Effector memory CD4-positive, alpha-beta T cell (primary cell): ENCODE measurements at regions not wholly inside any gene's neighbourhood (a gene's known extent, or its start where the extent isn't known, plus 50 kb on each side); places are given as distances from the start of the nearest gene placed in this dataset.

Experiments
- DNase-seq, 3 donors: peaks; one replicate each; pipeline ENCODE4 v3.0.0-alpha.2; 2020
- H3K27ac ChIP-seq: 2 replicates; pipeline ENCODE4 v1.7.0; 2013; ENCODE audit warnings: mild to moderate bottlenecking, low read length, moderate library complexity; ENCODE audit not compliant: insufficient read depth, poor library complexity, severe bottlenecking
- H3K27me3 ChIP-seq: replicated peaks from 2 replicates; pipeline ENCODE4 v1.7.0; 2013; ENCODE audit warnings: mild to moderate bottlenecking, low read length; ENCODE audit not compliant: insufficient read depth, control insufficient read depth, poor library complexity, severe bottlenecking
- H3K36me3 ChIP-seq: 2 replicates; pipeline ENCODE4 v1.7.0; 2013; ENCODE audit warnings: mild to moderate bottlenecking, low read length, moderate library complexity; ENCODE audit not compliant: control insufficient read depth, insufficient read depth
- H3K4me1 ChIP-seq: 2 replicates; pipeline ENCODE4 v1.7.0; 2013; ENCODE audit warnings: low read length, mild to moderate bottlenecking; ENCODE audit not compliant: control insufficient read depth, insufficient read depth, poor library complexity, severe bottlenecking
- H3K4me3 ChIP-seq: 2 replicates; pipeline ENCODE4 v1.7.0; 2013; ENCODE audit warnings: low read length, low read depth, mild to moderate bottlenecking; ENCODE audit not compliant: insufficient read depth, poor library complexity, severe bottlenecking
- H3K9me3 ChIP-seq: 2 replicates; pipeline ENCODE4 v1.7.0; 2013; ENCODE audit warnings: mild to moderate bottlenecking, low read length, moderate library complexity; ENCODE audit not compliant: control insufficient read depth

DNA sequence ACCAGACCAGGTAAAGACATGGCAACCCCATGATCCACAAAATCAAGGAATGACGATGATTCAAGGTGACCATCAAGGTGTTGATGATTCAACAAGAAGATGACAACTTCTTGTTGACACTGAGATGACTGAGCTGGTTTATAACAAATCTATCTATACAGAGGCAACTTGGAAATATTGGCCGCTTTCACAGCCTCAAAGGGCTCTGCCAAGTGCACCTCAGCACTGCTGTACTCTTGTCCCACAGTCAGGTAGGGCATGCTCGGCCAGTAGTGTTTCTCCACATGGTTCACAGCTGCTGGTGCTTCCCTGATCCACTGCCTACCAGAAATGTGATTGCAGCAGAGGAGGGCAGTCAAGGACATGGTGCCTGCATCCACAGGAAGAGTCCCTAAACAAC lies 125.2 kb upstream of the SYT6 start:
- H3K27ac ChIP-seq = no peak overlapping the region
- H3K9me3 ChIP-seq = no peaks in the 10 kb centered on the region
- H3K4me1 ChIP-seq = no peaks in the 10 kb centered on the region
- DNase-seq = no peak
- no peak overlapping the region for H3K4me3 ChIP-seq
- no peaks in the 10 kb centered on the region for H3K27me3 ChIP-seq
- no peaks in the 10 kb centered on the region for H3K36me3 ChIP-seq

DNA sequence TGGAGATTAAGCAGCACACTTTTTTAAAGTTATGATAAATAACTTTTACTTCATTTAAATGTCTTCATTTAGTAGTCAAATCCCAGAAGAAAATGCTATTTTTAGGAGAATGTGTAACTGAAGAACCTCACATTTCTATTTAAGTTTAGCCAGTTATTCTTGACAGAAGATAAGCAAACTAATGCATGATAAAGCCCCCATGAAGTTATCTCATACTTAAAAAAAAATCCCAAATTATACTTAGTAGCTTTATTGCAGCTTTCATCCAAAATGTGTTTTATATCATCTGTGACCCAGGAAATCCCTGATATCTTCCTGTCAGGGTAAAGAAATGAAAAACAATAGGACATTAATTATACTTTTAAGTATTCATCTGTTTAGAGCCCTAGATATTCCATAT lies 124.8 kb upstream of the SYT6 start:
- DNase-seq = no peak
- Histone ChIP-seq H3K4me1 (no peaks in the 10 kb centered on the region), H3K4me3 (no peak overlapping the region), H3K27ac (no peak overlapping the region), H3K36me3 (no peaks in the 10 kb centered on the region), H3K27me3 (no peaks in the 10 kb centered on the region), H3K9me3 (no peaks in the 10 kb centered on the region)

- Histone ChIP-seq H3K9me3 (no peaks in the 10 kb centered on the region), H3K27ac (no peak overlapping the region), H3K36me3 (no peaks in the 10 kb centered on the region), H3K4me3 (no peak overlapping the region), H3K4me1 (no peaks in the 10 kb centered on the region), H3K27me3 (no peaks in the 10 kb centered on the region)
- DNase-seq = no peak
These were observed 121.1 kb upstream of the SYT6 start for GRCh38 chr1:114274621-114275317.

GRCh38 chr1:114272593-114272992 lies 118.9 kb upstream of the SYT6 start:
- Histone ChIP-seq H3K9me3 (no peaks in the 10 kb centered on the region), H3K27ac (no peak overlapping the region), H3K27me3 (no peaks in the 10 kb centered on the region), H3K4me1 (no peaks in the 10 kb centered on the region), H3K36me3 (no peaks in the 10 kb centered on the region), H3K4me3 (no peak overlapping the region)
- DNase-seq = no peak

GRCh38 chr1:114270718-114271117 lies 117.0 kb upstream of the SYT6 start:
- Histone ChIP-seq H3K36me3 (no peaks in the 10 kb centered on the region), H3K27ac (no peak overlapping the region), H3K4me3 (no peak overlapping the region), H3K27me3 (no peaks in the 10 kb centered on the region), H3K4me1 (no peaks in the 10 kb centered on the region), H3K9me3 (no peaks in the 10 kb centered on the region)
- no peak for DNase-seq

DNA sequence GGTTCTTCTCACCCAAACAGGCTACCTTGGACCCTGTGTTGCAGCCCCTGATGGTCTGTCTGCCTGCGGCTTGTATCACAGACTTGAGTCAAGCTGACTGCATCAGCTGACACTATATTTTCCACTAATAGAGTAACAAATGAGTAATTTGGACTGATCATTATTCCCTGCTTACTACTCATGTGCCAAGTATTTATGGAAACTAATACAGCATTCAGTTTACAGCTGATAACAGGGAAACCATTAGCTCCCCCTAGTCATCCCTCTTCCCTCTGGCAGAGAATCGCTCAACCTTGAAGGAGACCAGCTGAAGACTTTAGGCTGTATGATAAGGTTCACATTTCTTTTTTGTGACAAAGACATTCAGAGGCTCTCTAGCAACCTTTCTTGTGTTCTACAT lies 116.6 kb upstream of the SYT6 start:
- no peak for DNase-seq
- H3K4me3 ChIP-seq = no peak overlapping the region
- no peaks in the 10 kb centered on the region for H3K4me1 ChIP-seq
- H3K36me3 ChIP-seq = no peaks in the 10 kb centered on the region
- no peak overlapping the region for H3K27ac ChIP-seq
- H3K9me3 ChIP-seq = no peaks in the 10 kb centered on the region
- no peaks in the 10 kb centered on the region for H3K27me3 ChIP-seq

- DNase-seq = no peak
- no peak overlapping the region for H3K4me3 ChIP-seq
- no peaks in the 10 kb centered on the region for H3K4me1 ChIP-seq
- H3K36me3 ChIP-seq = no peaks in the 10 kb centered on the region
- no peaks in the 10 kb centered on the region for H3K27me3 ChIP-seq
- no peak overlapping the region for H3K27ac ChIP-seq
- no peaks in the 10 kb centered on the region for H3K9me3 ChIP-seq
These were observed 115.9 kb upstream of the SYT6 start for GRCh38 chr1:114269539-114269938.

DNA sequence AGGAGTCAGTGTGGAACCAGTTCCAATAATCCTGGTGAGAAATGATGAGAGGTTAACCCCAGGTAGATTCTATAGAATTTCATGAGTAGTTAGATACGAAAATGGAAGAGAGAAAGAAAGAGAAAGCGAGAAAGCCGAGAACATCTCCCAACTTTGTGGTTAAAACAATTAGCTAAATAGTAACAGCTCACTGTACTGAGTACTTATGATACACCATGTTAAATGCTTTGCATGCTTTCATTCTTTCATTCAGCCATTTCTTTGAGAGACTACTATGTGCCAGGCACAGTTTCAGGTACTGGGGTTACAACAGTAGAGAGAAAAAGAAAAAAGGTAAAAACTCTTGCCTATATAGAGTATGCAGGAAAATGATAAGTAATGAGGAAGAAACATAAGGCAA lies 109.7 kb upstream of the SYT6 start:
- H3K27me3 ChIP-seq = no peaks in the 10 kb centered on the region
- no peak overlapping the region for H3K4me3 ChIP-seq
- no peaks in the 10 kb centered on the region for H3K36me3 ChIP-seq
- no peak for DNase-seq
- H3K4me1 ChIP-seq = no peaks in the 10 kb centered on the region
- no peak overlapping the region for H3K27ac ChIP-seq
- no peaks in the 10 kb centered on the region for H3K9me3 ChIP-seq

- Histone ChIP-seq H3K36me3 (no peaks in the 10 kb centered on the region), H3K27ac (no peak overlapping the region), H3K27me3 (no peaks in the 10 kb centered on the region), H3K4me1 (no peaks in the 10 kb centered on the region), H3K9me3 (no peaks in the 10 kb centered on the region), H3K4me3 (no peak overlapping the region)
- DNase-seq = no peak
These were observed 108.7 kb upstream of the SYT6 start for GRCh38 chr1:114262337-114262736.

- no peak overlapping the region for H3K27ac ChIP-seq
- H3K4me3 ChIP-seq = no peak overlapping the region
- H3K27me3 ChIP-seq = no peaks in the 10 kb centered on the region
- DNase-seq = no peak
- H3K36me3 ChIP-seq = no peaks in the 10 kb centered on the region
- H3K9me3 ChIP-seq = no peaks in the 10 kb centered on the region
- H3K4me1 ChIP-seq = no peaks in the 10 kb centered on the region
These were observed 107.3 kb upstream of the SYT6 start for GRCh38 chr1:114260805-114261484.
